ENCODE measurements at regions not wholly inside any gene's neighbourhood (a gene's known extent, or its start where the extent isn't known, plus 50 kb on each side); places are given as distances from the start of the nearest gene placed in this dataset.

DNA sequence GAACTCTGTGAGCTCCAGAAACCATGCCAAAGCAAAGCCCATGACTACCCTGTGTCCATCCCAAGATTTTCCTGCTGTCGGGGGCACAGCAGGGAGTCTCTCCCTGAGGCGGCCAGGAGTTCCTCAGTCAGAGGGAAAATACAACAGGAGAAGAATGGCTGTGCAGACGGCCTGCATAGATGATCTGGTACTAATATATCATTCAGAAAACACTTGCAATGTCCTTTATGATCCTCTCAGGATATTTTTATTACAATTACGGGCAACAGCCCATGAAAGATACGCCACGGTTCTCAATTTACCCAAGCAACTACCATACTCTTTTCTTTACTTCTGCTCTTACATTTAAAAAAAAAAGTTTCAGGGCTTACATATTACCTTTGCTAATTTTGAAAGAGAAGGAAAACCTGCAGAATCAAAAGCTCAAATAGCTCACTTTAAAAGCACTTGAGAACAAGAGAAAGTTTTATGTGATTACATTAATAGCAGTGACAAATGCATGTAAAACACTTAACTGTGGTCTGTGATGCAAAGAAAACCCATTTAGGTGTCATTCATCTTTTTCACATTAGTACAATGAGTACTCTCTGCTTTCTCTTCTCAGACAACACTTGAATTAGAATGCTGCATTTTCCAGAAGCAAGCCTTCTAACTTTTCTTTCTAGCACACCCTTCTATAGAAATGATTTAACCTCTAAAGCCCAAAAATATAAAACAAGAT lies 460.8 kb downstream of the KLF5 start:
- TF ChIP-seq CTCF (IDR thresholded peaks at IDR 0.05): no peak
- TF ChIP-seq POLR2A (IDR thresholded peaks at IDR 0.05): no peak
- TF ChIP-seq EP300 (IDR thresholded peaks at IDR 0.05): no peak

Measured in ovary (tissue), 3 donors.